Fibroblast of pulmonary artery (primary cell): ENCODE measurements at regions not wholly inside any gene's neighbourhood (a gene's known extent, or its start where the extent isn't known, plus 50 kb on each side); places are given as distances from the start of the nearest gene placed in this dataset.

Source experiments
- DNase-seq: peaks from one replicate; pipeline ENCODE4 v3.0.0-alpha.2; 2010; ENCODE audit warnings: low read depth
- H3K4me3 ChIP-seq: replicated peaks from 2 replicates; pipeline ENCODE4 v1.5.1; 2011; ENCODE audit warnings: low read depth, mild to moderate bottlenecking, control low read depth, low read length, moderate library complexity
- CTCF ChIP-seq: IDR thresholded peaks from 2 replicates; pipeline ENCODE4 v1.5.1; 2011; ENCODE audit warnings: mild to moderate bottlenecking, control low read depth, low read length, inconsistent platforms; ENCODE audit errors: missing control alignments

- no peak overlapping the region for H3K4me3 ChIP-seq
- TF ChIP-seq CTCF, result no peak
- DNase-seq, result no peak
These were observed 68.0 kb upstream of the OSBPL8 start for GRCh38 chr12:76627346-76628135.

GRCh38 chr12:76628745-76629144 lies 69.2 kb upstream of the OSBPL8 start:
- no peak for TF ChIP-seq CTCF
- DNase-seq, result peak; percentile 63
- no peak overlapping the region for H3K4me3 ChIP-seq

- no peak for TF ChIP-seq CTCF
- DNase-seq, result no peak
- H3K4me3 ChIP-seq, result no peak overlapping the region
These were observed 72.2 kb upstream of the OSBPL8 start for GRCh38 chr12:76631741-76632140.

GRCh38 chr12:76633415-76633814 lies 73.8 kb upstream of the OSBPL8 start:
- no peak for TF ChIP-seq CTCF
- DNase-seq, result no peak
- H3K4me3 ChIP-seq, result no peak overlapping the region

- TF ChIP-seq CTCF, result no peak
- no peak for DNase-seq
- no peak overlapping the region for H3K4me3 ChIP-seq
These were observed 74.6 kb upstream of the OSBPL8 start for GRCh38 chr12:76634133-76634532.

- DNase-seq, result peak; percentile 60
- TF ChIP-seq CTCF, result no peak
These were observed 76.6 kb upstream of the OSBPL8 start for GRCh38 chr12:76636121-76636692.

GRCh38 chr12:76637807-76638206 lies 78.2 kb upstream of the OSBPL8 start:
- no peak for DNase-seq
- no peak for TF ChIP-seq CTCF
- no peak overlapping the region for H3K4me3 ChIP-seq

More at GRCh38 chr12:76636121-76636692, 76.6 kb upstream of the OSBPL8 start:
- H3K4me3 ChIP-seq, result no peak overlapping the region
